Heart right ventricle (tissue), 16 donors: ENCODE measurements at regions not wholly inside any gene's neighbourhood (a gene's known extent, or its start where the extent isn't known, plus 50 kb on each side); places are given as distances from the start of the nearest gene placed in this dataset.

Experiments used
- ATAC-seq, 8 donors: fragments of 200-7000 bp; cut with Tn5 transposase; one replicate each; pipeline ENCODE4 v1.9.1; 2020; ENCODE audit warnings: mild to moderate bottlenecking in 8 of 8, moderate library complexity in 8 of 8, moderate number of reproducible peaks in 1 of 8
- DNase-seq, 2 donors: peaks; one replicate each; pipeline ENCODE4 v3.0.0-alpha.2; 2020
- H3K27ac ChIP-seq, 10 donors: fragments of 200-600 bp; sonication (generic) in 2 of 10; one replicate each; pipeline versions ENCODE4 v1.5.0 to v1.8.0; 2020 to 2022; ENCODE audit warnings: mild to moderate bottlenecking in 3 of 10
- H3K27me3 ChIP-seq, 7 donors: fragments of 200-600 bp; one replicate each; pipeline ENCODE4 v1.8.0; 2021 to 2022; ENCODE audit warnings: mild to moderate bottlenecking in 2 of 7
- H3K36me3 ChIP-seq, 9 donors: fragments of 200-600 bp; sonication (generic) in 1 of 9; one replicate each; pipeline versions ENCODE4 v1.5.0 to v1.8.0; 2020 to 2022; ENCODE audit warnings: mild to moderate bottlenecking in 2 of 9
- H3K4me1 ChIP-seq, 9 donors: fragments of 200-600 bp; sonication (generic) in 1 of 9; one replicate each; pipeline versions ENCODE4 v1.5.0 to v1.8.0; 2020 to 2022; ENCODE audit warnings: mild to moderate bottlenecking in 4 of 9
- H3K4me3 ChIP-seq, 10 donors: fragments of 200-600 bp; sonication (generic) in 2 of 10; one replicate each; pipeline versions ENCODE4 v1.5.0 to v1.8.0; 2020 to 2022; ENCODE audit warnings: mild to moderate bottlenecking in 7 of 10, moderate library complexity in 2 of 10
- H3K9me3 ChIP-seq, 11 donors: fragments of 200-600 bp in 10 of 11; sonication (generic) in 2 of 11; one replicate each; pipeline versions ENCODE4 v1.5.0 to v1.8.0; 2013 to 2022; ENCODE audit warnings: mild to moderate bottlenecking in 2 of 11, control low read depth in 1 of 11, moderate library complexity in 1 of 11
- CTCF ChIP-seq, 9 donors: fragments of 200-600 bp; sonication (generic) in 2 of 9; IDR thresholded peaks; one replicate each; pipeline versions ENCODE4 v1.5.0 to v1.8.0; 2021 to 2022; ENCODE audit warnings: antibody characterized with exemption in 9 of 9, mild to moderate bottlenecking in 5 of 9, moderate library complexity in 1 of 9
- WGBS, 2 donors: extraction: QIAGEN DNeasy Blood & Tissue Kit; methylation state at CpG; one replicate each; pipeline ENCODE4 v1.1.7; 2013; ENCODE audit warnings: inconsistent platforms in 1 of 2; 5-methylcytosine and 5-hydroxymethylcytosine counted together
- intact Hi-C, 10 donors: fragments of 100-400 bp; cut with DNase I; formaldehyde crosslinking; loops; one replicate each; pipeline versions ENCODE4 v1.11.1 to v1.14.2; 2022
- donor health status: Arrhythmogenic right ventricular cardiomyopathy.
- donor health status: ischemic (EF 13 %, LVEDD 7.1; RV severe dilation, severe dysfunction).
- donor health status: healthy with polysubstance abuse.
- donor health status: DM: no; HTN: yes; CAD: no.
- donor health status: DM: no; HTN: no; CAD: no.
- donor health status: ischemic (EF 25% LVEDD 6.9; RV normal size, moderate dysfunction).
- donor health status: ischemic (EF 25% LVEDD 5.7; RV mildly dilated, moderate dysfunction).
- donor health status: healthy.
- donor health status: DM: yes; HTN: yes; CAD: no.
- donor health status: Ischemic cardiomyopathy.
- donor health status: ischemic (EF 35%, LVEDD 5.7; RV mildly dilated, moderate dysfunction).
- donor health status: nonischemic (EF 11% LVEDD 7.7; RV severe dilation, severe dysfunction).
- donor health status: DM: yes; HTN: yes; CAD: no.
- donor health status: PGD.
- donor health status: ischemic (EF 29% LVEDD 5.4; RV normal size, mild dysfunction).
- donor health status: nonischemic (EF 23%, LVEDD 6.1; RV moderate dilation, normal function).

- Histone ChIP-seq H3K9me3 (no peaks in the 10 kb centered on the region), H3K4me3 (no peak overlapping the region), H3K36me3 (no peaks in the 10 kb centered on the region), H3K27ac (no peak overlapping the region), H3K27me3 (no peaks in the 10 kb centered on the region), H3K4me1 (no peaks in the 10 kb centered on the region)
- DNase-seq (no peak), ATAC-seq (no peak)
- intact Hi-C loops, result no loop called here
- WGBS, 2 donors, result 29 to 31% methylated on average over 6 of the region's 6 CpGs
- no peak for TF ChIP-seq CTCF (IDR thresholded peaks at IDR 0.05)
Observed at GRCh38 chrX:95350774-95351488, 1333.7 kb upstream of the DIAPH2 start.

- H3K27me3 ChIP-seq, result no peaks in the 10 kb centered on the region
- intact Hi-C loops, result loop anchor here in 1 of 10 donors (10.0 kb wide), 1 partner anchor 62 kb away; no protein-coding TSS in a partner anchor
- H3K4me3 ChIP-seq, result no peak overlapping the region
- 76 to 81% methylated on average over 2 of the region's 2 CpGs for WGBS, 2 donors
- ATAC-seq (no peak), DNase-seq (no peak)
- H3K36me3 ChIP-seq, result no peaks in the 10 kb centered on the region
- peaks cover 0 to 14% (median 0%) of the 10 kb centered on the region in 11 donors for H3K9me3 ChIP-seq
- H3K4me1 ChIP-seq, result no peaks in the 10 kb centered on the region
- no peak overlapping the region for H3K27ac ChIP-seq
- TF ChIP-seq CTCF (IDR thresholded peaks at IDR 0.05), result no peak
Observed at GRCh38 chrX:95367286-95367685, 1317.4 kb upstream of the DIAPH2 start.

GRCh38 chrX:95382799-95383198, 1301.8 kb upstream of the DIAPH2 start:
- Histone ChIP-seq H3K27me3 (peaks cover 0 to 10% (median 0%) of the 10 kb centered on the region in 7 donors), H3K36me3 (no peaks in the 10 kb centered on the region), H3K4me3 (no peak overlapping the region), H3K27ac (no peak overlapping the region), H3K4me1 (no peaks in the 10 kb centered on the region), H3K9me3 (no peaks in the 10 kb centered on the region)
- DNase-seq (no peak), ATAC-seq (no peak)
- intact Hi-C loops, result no loop called here
- TF ChIP-seq CTCF (IDR thresholded peaks at IDR 0.05), result no peak

GRCh38 chrX:95383778-95384177, 1300.9 kb upstream of the DIAPH2 start:
- 85 to 90% methylated on average over 2 of the region's 2 CpGs for WGBS, 2 donors

More at GRCh38 chrX:95383778-95384177, 1300.9 kb upstream of the DIAPH2 start:
- Histone ChIP-seq H3K9me3 (no peaks in the 10 kb centered on the region), H3K36me3 (no peaks in the 10 kb centered on the region), H3K4me3 (no peak overlapping the region), H3K4me1 (no peaks in the 10 kb centered on the region), H3K27ac (no peak overlapping the region), H3K27me3 (peaks cover 0 to 7% (median 0%) of the 10 kb centered on the region in 7 donors)
- ATAC-seq, result no peak
- intact Hi-C loops, result no loop called here
- TF ChIP-seq CTCF (IDR thresholded peaks at IDR 0.05), result no peak
- no peak for DNase-seq
